Erythroblast (primary cell): ENCODE measurements at regions not wholly inside any gene's neighbourhood (a gene's known extent, or its start where the extent isn't known, plus 50 kb on each side); places are given as distances from the start of the nearest gene placed in this dataset.

ENCODE experiments used
- GATA1 ChIP-seq: IDR thresholded peaks from 2 replicates; pipeline ENCODE4 v1.6.1; 2011; ENCODE audit warnings: low read depth, mild to moderate bottlenecking, control low read depth, low read length, moderate library complexity
- POLR2A ChIP-seq: IDR thresholded peaks from 2 replicates; pipeline ENCODE4 v1.6.1; 2011; ENCODE audit warnings: mild to moderate bottlenecking, low read length

DNA sequence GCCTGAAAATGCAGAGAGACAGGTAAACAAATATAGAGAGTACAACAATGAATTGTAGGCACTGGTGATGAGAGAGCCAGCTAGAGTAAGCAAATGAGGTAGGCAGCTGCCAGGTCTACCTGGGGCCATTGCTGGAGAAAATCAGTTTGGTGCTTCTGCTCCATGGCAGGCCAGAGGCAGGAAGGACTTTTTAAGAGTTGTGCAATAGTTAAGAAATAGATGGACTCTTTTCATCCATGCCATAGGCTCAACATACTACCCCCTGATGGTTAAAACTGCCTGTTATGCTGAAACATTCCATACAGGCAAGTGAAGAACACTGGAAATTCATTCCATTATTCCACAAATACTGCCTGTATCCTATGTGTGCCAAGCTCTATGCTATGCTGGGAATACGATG lies 86.5 kb upstream of the CCDC112 start:
- no peak for TF ChIP-seq POLR2A
- TF ChIP-seq GATA1 = no peak
